ENCODE measurements at regions not wholly inside any gene's neighbourhood (a gene's known extent, or its start where the extent isn't known, plus 50 kb on each side); places are given as distances from the start of the nearest gene placed in this dataset.

- no peak for TF ChIP-seq ZBTB20 (CRISPR knock-in tag; IDR thresholded peaks at IDR 0.05; ENCODE audit: borderline replicate concordance, low read depth)
- no peak for TF ChIP-seq TRAFD1 (CRISPR knock-in tag; IDR thresholded peaks at IDR 0.05; ENCODE audit: borderline replicate concordance)
- TF ChIP-seq TFDP1 (CRISPR knock-in tag; IDR thresholded peaks at IDR 0.05; ENCODE audit: borderline replicate concordance), result peak; percentile 6; the same call in 1 of the 2 replicates
- no peak for TF ChIP-seq ZNF260 (CRISPR knock-in tag; IDR thresholded peaks at IDR 0.05; ENCODE audit: borderline replicate concordance, low read depth)
- TF ChIP-seq SAFB2 (CRISPR knock-in tag; IDR thresholded peaks at IDR 0.05; ENCODE audit: borderline replicate concordance, low read depth), result no peak
- no peak for TF ChIP-seq SIN3A (IDR thresholded peaks at IDR 0.05; ENCODE audit: borderline replicate concordance, low read depth, low read length)
- no peak for TF ChIP-seq BRF2 (CRISPR knock-in tag; IDR thresholded peaks at IDR 0.05)
- TF ChIP-seq IRF9 (CRISPR knock-in tag; IDR thresholded peaks at IDR 0.05; ENCODE audit: borderline replicate concordance), result peak; percentile 23; the same call in 1 of the 2 replicates
- 0 out of 2 replicates have a peak, but pooled peaks have one; percentile 22 for TF ChIP-seq ZNF564 (CRISPR knock-in tag; IDR thresholded peaks at IDR 0.05)
- no peak for TF ChIP-seq MLLT10 (CRISPR knock-in tag; IDR thresholded peaks at IDR 0.05)
- peak; percentile 73 for TF ChIP-seq NR2C2 (CRISPR knock-in tag; IDR thresholded peaks at IDR 0.05; ENCODE audit: borderline replicate concordance)
- no peak for TF ChIP-seq ATF5 (CRISPR knock-in tag; IDR thresholded peaks at IDR 0.05; ENCODE audit: low read depth)
- TF ChIP-seq FOXC1 (CRISPR knock-in tag; IDR thresholded peaks at IDR 0.05; ENCODE audit: borderline replicate concordance), result no peak
- TF ChIP-seq, protein P1, sequence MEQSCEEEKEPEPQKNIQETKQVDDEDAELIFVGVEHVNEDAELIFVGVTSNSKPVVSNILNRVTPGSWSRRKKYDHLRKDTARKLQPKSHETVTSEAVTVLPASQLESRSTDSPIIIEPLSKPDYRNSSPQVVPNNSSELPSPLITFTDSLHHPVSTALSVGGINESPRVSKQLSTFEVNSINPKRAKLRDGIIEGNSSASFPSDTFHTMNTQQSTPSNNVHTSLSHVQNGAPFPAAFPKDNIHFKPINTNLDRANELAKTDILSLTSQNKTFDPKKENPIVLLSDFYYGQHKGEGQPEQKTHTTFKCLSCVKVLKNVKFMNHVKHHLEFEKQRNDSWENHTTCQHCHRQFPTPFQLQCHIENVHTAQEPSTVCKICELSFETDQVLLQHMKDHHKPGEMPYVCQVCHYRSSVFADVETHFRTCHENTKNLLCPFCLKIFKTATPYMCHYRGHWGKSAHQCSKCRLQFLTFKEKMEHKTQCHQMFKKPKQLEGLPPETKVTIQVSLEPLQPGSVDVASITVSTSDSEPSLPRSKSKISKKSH (CRISPR knock-in tag; IDR thresholded peaks at IDR 0.05; ENCODE audit: borderline replicate concordance), result no peak
- TF ChIP-seq TEAD3 (CRISPR knock-in tag; optimal IDR thresholded peaks at IDR 0.05; ENCODE audit: borderline replicate concordance), result no peak
- TF ChIP-seq ZNF724P (CRISPR knock-in tag; IDR thresholded peaks at IDR 0.05; ENCODE audit: borderline replicate concordance), result no peak
- TF ChIP-seq NR2F6 (IDR thresholded peaks at IDR 0.05), result peak; percentile 62; the same call in 1 of the 2 replicates
- peak; percentile 62 for TF ChIP-seq NR2F6 (CRISPR knock-in tag; IDR thresholded peaks at IDR 0.05)
- TF ChIP-seq DBP (CRISPR knock-in tag; IDR thresholded peaks at IDR 0.05; ENCODE audit: not compliant biosample characterization), result no peak
- TF ChIP-seq ZNF615 (CRISPR knock-in tag; IDR thresholded peaks at IDR 0.05; ENCODE audit: borderline replicate concordance), result 0 out of 2 replicates have a peak, but pooled peaks have one; percentile 35
Observed at GRCh38 chr2:120933693-120934573, 198.3 kb downstream of the GLI2 start (continued).

Measured in HepG2 (cell line).